HG02840 (cell line): ENCODE measurements at regions not wholly inside any gene's neighbourhood (a gene's known extent, or its start where the extent isn't known, plus 50 kb on each side); places are given as distances from the start of the nearest gene placed in this dataset.
A peak's percentile ranks its signal among the peaks of the same experiment; 100 is the strongest.
"Not testable (repeated sequence)": the region's sequence is repeated elsewhere in the genome, so short reads cannot be mapped to it uniquely, and the experiment has no call there.

Experiments
- ATAC-seq: cut with Tn5 transposase; IDR thresholded peaks from one replicate; pipeline ENCODE4 v1.9.1; 2021; ENCODE audit warnings: mild to moderate bottlenecking, moderate library complexity, moderate number of reproducible peaks; ENCODE audit not compliant: unreplicated experiment, low FRiP score

GRCh38 chr1:149157409-149157808, 54.1 kb upstream of the NBPF9 start:
- not testable (repeated sequence) for ATAC-seq

DNA sequence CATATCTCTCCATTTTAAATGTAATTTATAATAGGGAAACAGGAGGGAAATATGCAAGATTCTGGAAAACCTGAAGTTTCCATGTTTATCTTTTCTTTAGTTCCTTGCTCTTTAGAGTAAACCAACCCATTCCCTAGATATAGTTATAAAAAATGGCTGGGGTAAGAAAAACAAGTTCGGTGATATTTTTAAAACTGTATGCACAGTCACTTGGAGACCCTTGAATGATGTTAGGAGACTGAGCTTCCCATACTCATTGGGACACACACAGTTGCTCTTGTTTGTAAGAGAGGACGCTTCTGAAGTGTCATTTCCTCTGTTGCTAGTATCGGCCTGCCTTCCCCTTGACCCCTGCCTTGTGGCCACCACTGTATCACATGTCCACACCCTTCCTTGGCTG, 55.0 kb upstream of the NBPF9 start:
- ATAC-seq: not testable (repeated sequence)

DNA sequence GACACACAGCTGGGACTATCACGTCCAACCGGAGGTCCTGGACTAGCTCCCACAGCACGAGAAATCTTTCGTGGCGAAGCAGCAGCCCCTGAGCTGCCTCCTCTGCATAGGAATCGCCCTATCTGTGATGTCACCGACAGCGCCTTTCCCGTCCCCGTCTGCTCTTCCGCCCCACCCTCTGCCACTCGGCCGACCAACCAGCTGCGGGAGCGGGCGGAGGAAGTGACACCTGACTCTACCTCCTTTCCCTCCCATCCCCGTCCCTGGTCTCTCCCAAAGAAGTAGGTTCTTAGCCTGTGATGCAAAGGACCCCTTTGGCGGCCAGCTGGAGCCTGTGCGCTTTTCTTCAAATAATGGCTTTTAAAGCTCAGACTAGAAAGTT, 59.7 kb upstream of the NBPF9 start:
- ATAC-seq: peak; percentile 85

GRCh38 chr1:149174765-149175164, 71.4 kb upstream of the NBPF9 start:
- ATAC-seq: not testable (repeated sequence)

- ATAC-seq: not testable (repeated sequence)
These were observed 72.5 kb upstream of the NBPF9 start for GRCh38 chr1:149175812-149176211.

- not testable (repeated sequence) for ATAC-seq
These were observed 73.3 kb upstream of the NBPF9 start for GRCh38 chr1:149176453-149177316.

DNA sequence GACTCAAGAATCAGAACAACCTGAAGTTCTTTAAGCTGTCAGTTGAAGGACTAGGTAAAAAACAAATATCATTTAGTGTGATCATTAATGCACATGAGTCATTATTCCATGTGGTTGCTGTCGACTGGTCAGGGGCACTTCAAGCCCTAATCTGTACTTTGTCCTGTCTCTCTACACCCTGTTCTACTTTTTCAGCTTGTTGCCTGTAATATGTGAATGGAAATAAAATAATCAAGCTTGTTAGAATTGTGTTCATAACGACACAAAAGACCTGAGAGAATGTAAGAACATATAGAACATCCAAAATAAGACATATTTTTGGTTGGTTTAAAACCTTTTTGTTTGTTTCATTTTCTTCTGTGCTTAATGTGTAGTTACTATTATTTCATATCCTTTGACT, 87.4 kb upstream of the NBPF9 start:
- not testable (repeated sequence) for ATAC-seq

- not testable (repeated sequence) for ATAC-seq
These were observed 93.3 kb upstream of the NBPF9 start for GRCh38 chr1:149196651-149197050.

DNA sequence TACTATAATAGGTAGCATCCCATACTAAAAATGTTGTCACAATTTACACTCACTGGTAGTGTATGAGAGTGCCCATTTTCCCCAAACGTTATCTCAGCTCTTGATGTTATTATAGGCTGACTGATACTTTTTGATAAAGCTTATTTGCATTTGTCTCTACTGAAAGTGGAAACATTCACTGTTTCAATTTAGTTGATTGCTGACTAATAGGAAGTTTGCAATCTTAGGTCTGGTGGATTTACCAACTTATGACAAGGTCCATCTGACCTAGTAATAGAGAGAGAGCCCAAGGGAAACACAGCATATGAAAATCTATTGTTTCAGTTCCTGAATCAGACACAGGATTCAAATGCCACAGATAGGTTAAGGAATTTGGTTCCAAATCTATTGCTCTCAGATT, 97.2 kb upstream of the NBPF9 start:
- not testable (repeated sequence) for ATAC-seq

DNA sequence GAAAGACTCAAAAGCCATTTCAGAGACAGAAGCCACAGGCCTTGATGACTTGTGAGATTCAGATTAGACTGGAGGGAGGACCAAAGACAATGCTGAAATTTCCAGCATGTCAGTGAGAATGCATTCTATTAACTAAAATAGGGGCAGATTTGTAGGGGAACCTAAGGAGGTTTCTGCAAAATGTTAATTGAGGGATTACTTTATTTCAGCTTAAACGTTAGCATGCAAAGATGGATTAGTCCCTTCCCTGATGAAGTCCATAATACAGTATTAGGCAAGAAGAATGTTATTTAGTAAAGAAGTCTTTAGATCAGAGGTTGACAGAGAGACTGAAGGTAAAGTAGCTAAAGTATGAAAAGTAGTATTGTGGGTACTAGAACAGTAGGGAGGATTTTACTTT, 98.9 kb upstream of the NBPF9 start:
- ATAC-seq: not testable (repeated sequence)

GRCh38 chr1:149204396-149204795, 101.0 kb upstream of the NBPF9 start:
- not testable (repeated sequence) for ATAC-seq

DNA sequence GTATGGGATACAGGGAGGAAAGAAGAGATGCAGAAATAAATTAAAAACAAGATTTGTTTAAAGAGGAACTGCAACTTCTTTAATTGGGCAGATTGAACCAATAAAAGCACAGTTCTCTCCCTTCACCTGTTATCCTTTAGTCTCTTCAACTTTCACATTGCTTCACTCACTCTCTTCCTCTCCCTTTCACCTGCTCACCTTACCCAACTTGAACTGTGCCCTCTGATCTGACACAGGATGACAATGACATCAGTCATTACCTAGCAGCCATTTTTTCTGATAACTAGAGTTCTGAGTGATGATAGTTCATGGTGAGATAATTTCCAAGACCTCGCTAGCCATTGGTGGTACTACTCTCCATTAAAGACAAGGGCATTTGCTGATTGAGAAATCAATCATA, 105.5 kb upstream of the NBPF9 start:
- ATAC-seq: not testable (repeated sequence)

- ATAC-seq: not testable (repeated sequence)
These were observed 108.5 kb upstream of the NBPF9 start for GRCh38 chr1:149211757-149212420.

GRCh38 chr1:149212946-149213345, 109.6 kb upstream of the NBPF9 start:
- ATAC-seq: not testable (repeated sequence)

DNA sequence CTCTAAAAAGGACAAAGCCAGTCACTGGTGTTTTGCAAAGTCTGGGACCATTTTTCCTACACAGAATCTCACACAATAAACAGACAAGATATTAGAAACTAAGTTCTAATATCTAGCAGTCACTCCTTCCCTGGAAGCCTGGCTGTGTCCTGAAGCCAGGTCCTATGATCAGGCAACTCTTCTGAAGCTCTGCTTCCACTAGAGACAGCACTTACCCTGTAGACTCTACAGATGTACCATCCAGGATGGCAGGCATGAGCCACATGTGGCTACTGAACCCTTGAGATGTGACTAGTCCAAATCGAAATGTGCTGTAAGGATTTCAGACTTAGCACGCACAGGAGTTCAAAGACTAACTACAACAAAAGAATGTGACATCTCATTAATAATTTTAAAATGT, 110.3 kb upstream of the NBPF9 start:
- ATAC-seq: not testable (repeated sequence)

DNA sequence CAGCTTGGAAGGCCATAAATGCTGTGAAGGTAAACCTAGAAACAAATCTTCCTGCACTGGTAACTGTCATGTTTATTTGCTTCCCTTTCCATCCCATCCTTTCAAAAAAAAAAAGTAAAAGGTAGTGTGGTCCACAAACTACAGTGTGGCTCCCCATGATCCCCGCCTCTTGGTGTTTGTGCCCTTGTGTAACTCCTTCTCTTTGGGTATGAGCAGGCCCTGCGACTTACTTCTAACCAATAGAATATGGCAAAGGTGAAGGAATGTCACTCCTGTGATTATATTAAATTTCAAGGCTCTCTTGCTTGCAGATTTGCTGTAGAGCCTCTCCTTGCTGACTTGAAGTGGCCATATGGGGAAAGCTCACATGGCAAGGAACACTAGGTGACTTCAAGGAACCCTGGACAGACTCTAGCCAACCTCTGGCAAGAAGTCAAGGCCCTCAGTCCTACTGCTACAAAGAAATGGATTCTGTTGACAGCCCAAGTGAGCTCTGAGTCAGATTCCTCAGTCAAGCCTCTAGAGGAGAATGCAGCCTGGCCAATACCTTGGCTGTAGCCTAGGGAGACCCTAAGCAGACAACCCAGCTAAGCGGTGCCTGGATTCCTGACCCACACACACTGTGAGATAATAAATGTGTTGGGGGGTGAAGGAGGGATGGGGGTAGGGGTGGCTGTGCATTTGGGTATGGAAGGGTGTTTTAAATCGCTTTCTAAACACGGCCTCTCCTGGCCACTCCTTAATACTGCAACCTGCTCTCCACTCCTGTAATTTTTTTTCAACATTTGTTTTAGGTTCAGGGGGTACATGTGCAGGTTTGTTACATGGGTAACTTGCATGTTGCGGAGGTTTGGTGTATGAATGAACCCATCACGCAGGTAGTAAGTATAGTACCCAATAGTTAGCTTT, 115.0 kb upstream of the NBPF9 start:
- ATAC-seq: not testable (repeated sequence)

GRCh38 chr1:149219539-149219938, 116.2 kb upstream of the NBPF9 start:
- ATAC-seq: not testable (repeated sequence)

DNA sequence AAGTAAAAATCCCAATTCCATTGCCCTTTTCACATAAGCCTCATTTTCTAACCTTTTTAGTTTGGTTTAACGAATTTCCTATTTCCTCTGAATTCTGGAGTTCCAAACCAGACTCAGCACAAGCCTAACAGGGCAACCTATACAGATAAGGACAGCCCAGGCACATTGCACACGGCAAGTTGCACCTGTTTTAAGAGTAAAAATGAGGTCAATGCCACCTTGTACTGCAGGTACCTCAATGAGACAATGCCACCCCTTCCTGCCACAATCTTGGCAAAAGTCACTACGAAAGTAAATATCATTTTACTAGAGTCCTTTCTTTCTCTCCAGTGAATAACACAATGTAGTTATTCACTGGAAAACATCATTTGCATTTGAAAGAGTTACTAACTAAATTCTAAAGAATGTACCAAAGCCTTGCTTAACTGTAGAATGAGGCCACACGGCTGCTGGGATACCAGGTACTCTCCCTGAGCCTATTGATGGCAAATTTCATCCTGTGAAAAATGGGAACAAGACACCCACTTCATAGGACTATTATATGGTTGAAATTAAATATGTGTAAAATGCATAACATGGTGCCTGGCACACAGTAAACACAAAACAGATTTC, 117.2 kb upstream of the NBPF9 start:
- ATAC-seq: not testable (repeated sequence)

DNA sequence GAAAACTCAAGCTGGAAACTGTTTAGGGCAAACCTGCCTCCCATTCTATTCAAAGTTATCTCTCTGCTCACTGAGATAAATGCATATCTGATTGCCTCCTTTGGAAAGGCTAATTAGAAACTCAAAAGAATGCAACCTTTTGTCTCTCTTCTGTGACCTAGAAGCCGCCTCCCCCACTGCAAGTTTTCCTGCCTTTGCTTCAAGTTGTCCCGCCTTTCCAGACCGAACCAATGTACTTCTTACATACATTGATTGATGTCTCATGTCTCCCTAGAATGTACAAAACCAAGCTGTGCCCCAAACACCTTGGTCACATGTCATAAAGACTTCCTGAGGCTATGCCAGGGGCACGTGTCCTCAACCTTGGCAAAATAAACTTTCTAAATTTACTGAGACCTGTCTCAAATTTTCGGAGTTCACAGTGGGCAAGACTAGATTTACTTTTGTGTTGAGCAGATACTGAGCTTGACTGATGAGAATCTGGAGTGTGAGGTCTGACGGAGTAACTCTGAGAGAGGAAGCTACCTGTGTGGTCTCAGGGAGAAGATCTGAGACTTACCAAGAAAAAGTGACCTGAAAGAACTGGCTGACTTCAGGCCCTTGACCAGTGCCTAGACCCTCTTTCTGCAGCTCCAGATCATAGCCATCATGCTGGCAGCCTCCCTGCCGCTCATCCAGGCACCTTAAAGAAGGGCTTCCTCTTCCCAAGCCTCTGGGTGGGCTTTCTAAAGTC, 124.7 kb upstream of the NBPF9 start:
- ATAC-seq: not testable (repeated sequence)
